Stimulated activated CD4-positive, alpha-beta T cell treated with anti-CD3 and anti-CD28 coated beads, TNF-alpha, amount 100 ng/mL, for 1 hour (primary cell): ENCODE measurements at regions not wholly inside any gene's neighbourhood (a gene's known extent, or its start where the extent isn't known, plus 50 kb on each side); places are given as distances from the start of the nearest gene placed in this dataset.

ENCODE experiments used
- DNase-seq, 3 donors: peaks; one replicate each; pipeline ENCODE4 v3.0.0-alpha.2; 2020; ENCODE audit warnings: low read depth in 3 of 3, low spot score in 1 of 3

- no peak for DNase-seq
Observed at GRCh38 chr2:120669121-120669952, 66.3 kb upstream of the GLI2 start.

DNA sequence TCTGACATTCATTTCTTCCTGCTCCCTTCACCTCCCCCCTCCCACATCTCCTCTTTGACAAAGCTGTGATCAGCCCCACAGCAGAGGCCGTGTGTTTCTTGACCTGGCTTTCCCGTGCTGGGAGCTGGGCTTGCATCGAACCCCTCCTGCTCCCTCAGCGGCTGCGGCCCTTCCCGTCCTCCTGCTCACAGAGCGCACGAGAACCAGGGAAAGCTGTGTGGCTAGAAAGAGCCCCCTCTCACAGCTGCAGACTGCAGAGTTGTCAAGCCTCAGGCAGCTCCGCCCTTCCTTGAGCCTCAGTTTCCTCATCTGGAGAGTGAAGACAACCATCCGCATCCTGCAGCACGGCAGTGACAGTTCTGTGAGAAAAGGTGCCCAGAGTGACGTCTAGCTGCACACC is 65.7 kb upstream of the GLI2 start:
- no peak for DNase-seq

DNA sequence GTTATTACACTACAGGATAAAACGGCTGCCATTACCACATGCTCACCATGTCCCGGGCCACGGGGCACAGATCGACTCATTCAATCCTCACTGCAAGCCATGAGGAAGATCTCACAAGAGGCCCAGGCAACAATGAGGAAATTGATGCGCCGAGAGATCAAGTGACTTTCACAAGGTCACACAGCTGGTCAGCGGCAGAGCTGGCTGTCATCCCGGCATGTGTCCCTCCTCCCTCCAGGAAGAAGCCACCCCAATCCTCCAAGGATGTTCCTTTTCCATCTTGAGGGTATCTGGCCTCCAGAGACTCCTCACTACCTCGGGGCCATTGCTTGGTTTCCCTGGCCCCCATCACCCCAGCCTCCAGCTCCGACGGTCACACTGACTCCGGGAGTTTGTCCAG is 65.3 kb upstream of the GLI2 start:
- DNase-seq, result no peak

GRCh38 chr2:120670771-120671480 is 64.7 kb upstream of the GLI2 start:
- DNase-seq, result no peak

GRCh38 chr2:120672526-120673204 is 63.0 kb upstream of the GLI2 start:
- no peak for DNase-seq

DNA sequence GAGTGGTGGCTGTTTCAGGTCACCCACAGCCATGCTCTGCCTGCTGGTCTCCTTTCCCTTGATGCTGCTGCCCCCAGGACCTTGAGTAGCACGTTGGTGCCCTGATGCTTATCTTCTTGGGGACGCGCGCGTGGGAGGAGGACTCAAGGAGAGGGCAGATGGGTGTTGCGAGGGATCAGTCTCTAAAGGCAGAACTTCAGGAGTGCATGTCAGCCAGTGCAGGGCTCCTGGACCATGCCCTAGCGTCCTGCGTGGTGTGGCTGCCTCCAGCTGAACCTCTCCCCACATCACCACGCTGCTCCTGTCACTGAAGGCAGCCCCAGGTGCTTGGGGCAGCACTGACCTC is 62.5 kb upstream of the GLI2 start:
- no peak for DNase-seq

GRCh38 chr2:120673571-120674061 is 62.1 kb upstream of the GLI2 start:
- DNase-seq, result no peak

DNA sequence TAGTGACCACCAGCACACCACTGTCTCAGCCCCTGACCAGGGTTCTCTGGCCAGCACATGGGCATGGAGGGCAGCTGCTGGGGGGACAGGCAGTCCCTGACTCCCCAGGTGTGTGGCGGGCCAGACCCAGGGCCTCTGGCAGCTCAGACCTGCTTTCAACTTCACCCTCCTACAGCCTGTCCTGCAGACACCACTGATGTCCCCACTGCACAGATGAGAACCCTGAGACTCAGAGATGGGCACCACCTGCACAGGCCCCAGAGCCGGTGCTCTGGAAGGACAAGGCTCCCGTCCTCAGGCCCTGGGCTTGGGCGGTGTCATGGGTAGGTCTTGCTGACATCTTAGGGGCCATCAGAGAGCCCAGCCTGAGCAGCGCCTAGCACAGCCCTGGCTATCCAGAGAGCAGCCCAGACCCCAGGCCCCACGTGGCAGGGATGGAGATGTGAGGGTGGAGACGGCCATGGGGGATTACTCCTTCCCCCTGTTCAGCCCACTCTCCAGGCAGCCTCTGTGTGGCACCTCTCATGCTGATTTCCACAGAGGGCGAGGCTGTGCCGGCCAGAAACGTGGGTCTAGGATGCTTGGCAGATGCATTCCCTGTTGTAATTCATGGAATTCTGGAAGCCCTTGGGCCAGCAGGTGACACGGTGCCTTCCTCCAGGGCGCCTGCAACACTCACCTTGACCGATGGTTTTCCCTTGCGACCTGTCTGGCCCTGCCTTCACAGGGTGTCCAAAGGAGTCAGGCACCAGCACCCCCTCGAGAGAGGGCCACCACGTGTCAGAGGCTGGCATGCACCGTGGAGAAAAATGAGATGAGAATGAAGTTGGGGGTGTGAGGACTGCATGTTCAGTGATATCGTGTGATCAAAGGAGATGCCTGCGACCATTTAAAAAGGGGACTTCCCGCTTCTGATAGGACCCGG is 61.2 kb upstream of the GLI2 start:
- DNase-seq, result no peak

GRCh38 chr2:120675460-120676130 is 60.1 kb upstream of the GLI2 start:
- peak in 1 of 3 donors; percentile 18 for DNase-seq

DNA sequence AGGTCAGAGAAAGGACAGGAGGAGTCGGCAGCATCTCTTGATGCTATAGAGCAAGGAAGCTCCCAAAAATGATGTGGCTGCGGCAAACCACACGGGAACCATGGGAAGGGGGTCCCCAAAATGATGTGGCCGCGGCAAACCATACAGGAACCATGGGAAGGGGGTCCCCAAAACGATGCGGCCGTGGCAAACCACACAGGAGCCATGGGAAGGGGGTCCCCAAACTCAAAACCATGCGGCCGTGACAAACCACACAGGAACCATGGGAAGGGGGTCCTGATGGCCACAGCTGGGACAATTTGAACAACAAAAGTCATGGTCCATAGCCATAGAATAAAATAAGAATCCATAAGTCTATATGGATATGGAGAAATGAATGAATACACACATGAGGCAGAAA is 58.4 kb upstream of the GLI2 start:
- no peak for DNase-seq

GRCh38 chr2:120677696-120678247 is 57.9 kb upstream of the GLI2 start:
- DNase-seq, result no peak

- no peak for DNase-seq
Observed at GRCh38 chr2:120678251-120678650, 57.4 kb upstream of the GLI2 start.

DNA sequence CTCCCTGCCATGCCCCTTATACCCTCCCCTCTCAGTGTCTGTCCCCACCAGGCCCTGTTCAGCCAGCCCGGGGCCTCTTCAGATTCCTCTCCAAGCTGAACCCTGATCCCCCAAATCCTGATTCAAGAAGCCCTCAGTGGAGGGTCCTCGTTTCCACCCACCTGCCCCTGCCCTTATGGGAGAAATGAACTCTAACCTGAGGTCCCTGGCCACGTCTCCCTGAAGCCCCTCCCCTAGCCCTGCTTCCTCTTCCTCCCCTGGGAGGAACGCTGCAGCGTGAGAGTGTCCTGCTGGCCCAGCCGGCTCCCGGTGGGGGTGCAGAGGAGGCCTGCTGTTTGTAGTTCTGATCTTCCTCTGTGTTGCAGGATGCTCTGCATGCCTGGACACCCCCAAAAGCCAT is 56.7 kb upstream of the GLI2 start:
- no peak for DNase-seq

DNA sequence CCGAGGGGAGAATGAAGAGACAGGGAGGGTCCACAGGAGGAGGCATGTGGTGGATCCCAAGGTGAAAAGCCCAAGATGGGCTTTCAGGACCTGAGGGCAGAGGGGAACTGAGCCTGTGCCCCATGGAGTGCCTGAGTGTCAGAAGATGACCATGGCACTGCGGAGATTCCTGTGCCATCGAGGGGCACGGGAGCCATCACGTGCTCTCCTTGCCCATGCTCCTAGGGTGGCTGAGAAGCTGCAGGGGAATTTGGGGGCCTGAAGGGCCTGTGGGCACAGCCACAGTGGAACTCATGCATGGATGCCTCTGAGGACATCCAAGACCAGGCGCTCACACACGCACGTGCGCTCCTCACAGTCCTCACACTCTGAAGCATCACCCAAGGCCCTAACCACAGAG is 56.1 kb upstream of the GLI2 start:
- DNase-seq, result no peak

GRCh38 chr2:120680136-120680761 is 55.4 kb upstream of the GLI2 start:
- peak; percentile 20 to 58 (median 47) for DNase-seq

DNA sequence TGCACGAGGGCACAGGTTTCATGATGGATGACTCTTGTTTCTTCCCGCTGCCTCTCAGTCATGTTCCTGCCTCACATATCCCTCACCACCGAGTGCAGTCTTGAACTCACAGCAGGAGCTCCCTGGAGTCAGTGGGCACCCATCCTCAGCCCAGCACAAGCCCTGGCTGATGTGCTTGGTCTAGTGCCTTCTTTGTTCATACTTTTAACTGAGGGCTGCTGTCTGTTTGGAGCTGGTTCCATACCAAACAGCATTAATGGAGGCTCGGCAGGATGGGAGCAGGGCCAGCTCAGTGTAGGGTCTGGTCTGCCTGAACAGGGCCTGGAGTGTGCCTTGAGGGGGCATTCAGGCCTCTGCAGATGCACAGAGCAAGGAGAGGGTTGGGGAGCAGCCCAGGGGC is 54.5 kb upstream of the GLI2 start:
- DNase-seq, result no peak

GRCh38 chr2:120681696-120682288 is 53.9 kb upstream of the GLI2 start:
- no peak for DNase-seq

GRCh38 chr2:120682654-120683053 is 53.0 kb upstream of the GLI2 start:
- no peak for DNase-seq

- DNase-seq, result no peak
Observed at GRCh38 chr2:120683081-120683480, 52.6 kb upstream of the GLI2 start.
